ENCODE measurements at regions not wholly inside any gene's neighbourhood (a gene's known extent, or its start where the extent isn't known, plus 50 kb on each side); places are given as distances from the start of the nearest gene placed in this dataset.

DNA sequence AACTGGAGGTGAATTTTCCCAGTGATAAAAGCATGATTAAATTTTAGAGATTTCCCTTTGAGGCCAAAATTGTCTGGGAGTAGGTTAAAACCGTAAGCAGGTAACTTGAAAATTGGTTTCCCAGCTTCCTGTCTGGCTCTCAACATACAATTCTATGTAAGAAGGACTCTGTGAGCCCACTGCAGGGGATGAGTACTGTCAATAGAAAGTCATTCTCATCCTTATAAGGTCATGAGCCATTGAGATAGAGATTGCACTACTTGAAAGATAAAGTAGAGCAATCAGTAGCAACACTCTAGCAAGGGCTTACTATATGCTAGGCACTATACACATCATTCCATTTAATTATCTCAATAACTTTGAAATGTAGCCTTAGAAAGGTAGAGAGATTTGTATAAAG is 225.6 kb upstream of the HMGA2 start:
- no peak for DNase-seq

- DNase-seq, result no peak
Measured at GRCh38 chr12:65602253-65602609, 222.1 kb upstream of the HMGA2 start.

- DNase-seq, result peak; percentile 84
Measured at GRCh38 chr12:65602610-65603295, 221.5 kb upstream of the HMGA2 start.

- no peak for DNase-seq
Measured at GRCh38 chr12:65603438-65604351, 220.6 kb upstream of the HMGA2 start.

- no peak for DNase-seq
Measured at GRCh38 chr12:65605019-65605418, 219.3 kb upstream of the HMGA2 start.

GRCh38 chr12:65606008-65606766 is 218.1 kb upstream of the HMGA2 start:
- no peak for DNase-seq

GRCh38 chr12:65607401-65607841 is 216.9 kb upstream of the HMGA2 start:
- DNase-seq, result no peak

DNA sequence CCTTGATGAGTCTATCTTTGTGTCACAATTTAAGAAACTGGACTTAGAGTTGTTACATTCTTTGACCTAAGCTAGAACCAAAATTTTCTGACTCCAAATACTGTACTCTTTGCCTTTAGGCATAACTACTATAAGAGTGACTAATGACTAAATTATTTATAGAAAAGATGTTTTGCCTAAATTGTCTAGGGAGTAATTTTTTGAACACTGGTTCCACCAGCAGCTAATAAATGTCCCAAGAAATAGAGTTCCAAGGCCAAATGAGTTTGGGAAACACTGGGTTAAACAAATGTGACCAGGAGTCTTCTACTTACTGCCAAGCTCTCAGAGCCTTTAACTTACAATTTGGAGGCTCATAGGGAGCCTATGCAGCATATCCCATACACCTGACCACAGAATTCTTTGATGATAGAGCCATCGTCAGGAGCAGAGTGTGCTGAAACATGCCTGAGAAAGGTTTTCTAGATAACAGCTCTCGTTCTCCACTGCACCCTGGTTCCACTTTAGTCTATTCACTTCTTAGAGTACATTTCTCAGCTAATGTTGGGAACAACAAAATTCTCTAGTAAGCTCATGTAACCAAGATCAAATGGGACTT is 215.9 kb upstream of the HMGA2 start:
- no peak for DNase-seq

DNA sequence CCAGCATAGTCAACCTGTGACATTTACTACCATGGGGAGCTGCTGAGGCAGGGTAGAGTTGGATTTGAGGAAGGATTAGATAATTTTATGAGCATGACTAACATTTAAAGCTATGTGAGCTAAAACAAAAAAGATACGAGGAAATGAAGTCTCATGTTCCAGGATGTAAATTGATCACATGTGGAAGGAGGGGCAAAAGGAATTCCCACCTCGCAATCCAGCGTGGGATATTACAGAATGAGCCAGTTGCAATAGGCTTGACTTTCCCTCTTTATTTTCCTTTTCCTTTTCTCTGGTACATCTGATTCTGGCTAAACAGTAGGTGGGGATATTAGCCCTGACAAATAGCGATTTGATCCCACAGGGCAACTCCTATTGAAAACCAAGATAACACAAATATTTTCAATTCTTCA is 214.9 kb upstream of the HMGA2 start:
- DNase-seq, result no peak

DNA sequence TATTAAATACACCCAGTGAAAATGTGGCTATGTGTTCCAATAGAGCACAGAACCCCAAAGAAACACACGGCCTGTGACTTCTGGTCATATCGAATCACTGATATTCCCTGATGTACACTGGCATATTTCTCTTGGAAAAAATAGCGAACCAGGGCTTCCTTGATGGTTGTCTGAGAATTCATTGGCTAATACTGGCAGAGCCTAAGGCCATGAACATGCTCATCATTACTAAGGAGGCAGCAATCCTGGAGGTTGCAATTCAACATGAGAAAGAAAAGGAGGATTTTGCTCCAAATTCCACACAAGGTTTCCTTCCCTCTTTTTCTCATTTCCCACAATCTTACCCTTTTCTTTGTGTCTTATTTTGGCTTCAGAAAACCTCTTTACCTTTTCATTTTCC is 212.9 kb upstream of the HMGA2 start:
- DNase-seq, result no peak

DNA sequence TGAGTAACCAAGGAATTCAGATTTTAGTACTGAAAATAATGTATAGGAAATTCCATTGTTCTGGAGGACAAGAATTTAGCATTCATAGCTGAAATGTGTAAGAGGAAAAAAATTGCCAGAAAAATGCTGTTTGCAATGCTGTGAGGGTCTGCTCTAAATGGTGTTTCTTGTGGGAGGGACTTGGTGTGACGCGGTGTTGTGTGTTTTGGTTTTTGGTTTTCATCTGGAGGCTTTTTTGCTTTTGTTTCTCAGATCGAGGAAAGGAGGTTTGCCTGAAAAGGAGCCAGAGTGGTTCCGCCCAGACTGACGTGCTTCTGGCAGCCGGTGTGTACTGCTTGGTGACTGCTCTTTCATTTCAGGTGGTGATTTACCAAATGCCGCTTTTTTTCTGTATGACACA is 211.8 kb upstream of the HMGA2 start:
- DNase-seq, result no peak

- DNase-seq, result no peak
Measured at GRCh38 chr12:65613692-65614091, 210.6 kb upstream of the HMGA2 start.

DNA sequence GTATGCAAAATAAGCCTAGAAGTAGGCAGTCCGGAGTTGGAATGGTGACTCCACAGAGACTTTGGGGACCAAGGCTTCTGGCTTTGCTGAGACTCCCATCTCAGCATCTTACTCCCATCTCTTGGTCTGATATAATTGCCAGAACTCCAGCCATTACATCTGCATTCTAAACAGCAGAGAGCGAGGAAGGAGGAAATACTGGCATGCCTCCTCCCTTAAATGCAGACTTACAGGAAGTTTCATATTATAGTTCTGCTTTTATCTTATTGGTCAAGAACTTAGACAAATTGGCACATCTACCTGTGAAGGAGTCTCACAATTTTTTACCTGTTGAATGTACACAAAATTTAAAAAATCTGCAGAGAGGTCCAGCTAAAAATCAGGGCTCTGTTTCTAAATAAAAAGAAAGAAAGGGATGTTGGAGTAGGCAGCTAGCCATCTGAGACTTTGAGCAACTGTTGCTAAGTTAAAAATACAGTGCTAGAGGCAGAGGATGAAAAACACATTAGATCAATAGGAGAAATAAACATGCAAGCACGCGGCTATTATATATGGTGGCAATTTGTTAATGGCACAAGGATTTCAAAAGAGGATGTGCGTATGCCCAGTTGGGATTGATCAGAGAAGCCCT is 209.9 kb upstream of the HMGA2 start:
- no peak for DNase-seq

GRCh38 chr12:65615118-65615517 is 209.2 kb upstream of the HMGA2 start:
- no peak for DNase-seq

GRCh38 chr12:65616022-65616421 is 208.3 kb upstream of the HMGA2 start:
- no peak for DNase-seq

- DNase-seq, result no peak
Measured at GRCh38 chr12:65618588-65618987, 205.7 kb upstream of the HMGA2 start.

- DNase-seq, result no peak
Measured at GRCh38 chr12:65619018-65619417, 205.3 kb upstream of the HMGA2 start.

GRCh38 chr12:65620046-65620445 is 204.2 kb upstream of the HMGA2 start:
- DNase-seq, result no peak

DNA sequence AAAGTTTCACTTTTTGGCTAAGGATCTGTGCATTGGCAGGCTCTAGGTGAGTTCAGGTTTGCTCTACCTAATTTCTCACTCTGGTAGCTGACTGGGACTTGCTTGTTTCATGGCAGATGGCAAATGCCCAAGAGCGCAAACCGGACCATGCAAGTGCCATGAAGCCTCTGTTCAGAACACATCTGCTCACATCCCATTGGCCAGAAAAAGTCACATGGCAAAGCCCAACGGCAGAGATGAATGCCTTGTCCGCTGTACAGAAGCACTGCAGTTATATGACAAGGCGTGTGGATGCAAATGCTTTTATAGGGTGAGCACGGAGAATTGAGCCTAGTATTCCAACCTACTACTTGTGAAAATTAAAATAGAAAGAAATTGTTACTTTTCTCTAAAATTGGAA is 202.2 kb upstream of the HMGA2 start:
- DNase-seq, result no peak

DNA sequence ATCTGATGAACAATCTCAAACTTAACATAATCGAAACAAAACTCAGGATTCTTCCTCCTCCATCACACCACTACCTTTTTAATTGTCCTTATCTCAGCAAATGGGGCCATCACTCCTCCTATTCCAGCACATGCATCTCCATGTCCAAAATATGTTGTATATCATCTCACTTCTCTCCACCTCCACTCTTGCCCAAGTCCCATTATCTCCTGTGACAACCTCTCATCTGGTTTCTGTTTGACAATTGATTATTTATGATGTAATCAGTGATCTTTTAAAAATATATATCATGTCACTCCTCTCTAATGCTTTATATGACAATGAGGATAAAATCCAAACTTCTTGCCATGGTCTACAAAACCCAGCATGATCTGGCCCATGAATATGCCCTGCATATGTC is 200.8 kb upstream of the HMGA2 start:
- DNase-seq, result no peak

- DNase-seq, result no peak
Measured at GRCh38 chr12:65624554-65625086, 199.7 kb upstream of the HMGA2 start.
